HG03378 (cell line): ENCODE measurements at regions not wholly inside any gene's neighbourhood (a gene's known extent, or its start where the extent isn't known, plus 50 kb on each side); places are given as distances from the start of the nearest gene placed in this dataset.

Experiments
- ATAC-seq: cut with Tn5 transposase; IDR thresholded peaks from one replicate; pipeline ENCODE4 v1.9.1; 2021; ENCODE audit warnings: mild to moderate bottlenecking, moderate library complexity; ENCODE audit not compliant: unreplicated experiment

DNA sequence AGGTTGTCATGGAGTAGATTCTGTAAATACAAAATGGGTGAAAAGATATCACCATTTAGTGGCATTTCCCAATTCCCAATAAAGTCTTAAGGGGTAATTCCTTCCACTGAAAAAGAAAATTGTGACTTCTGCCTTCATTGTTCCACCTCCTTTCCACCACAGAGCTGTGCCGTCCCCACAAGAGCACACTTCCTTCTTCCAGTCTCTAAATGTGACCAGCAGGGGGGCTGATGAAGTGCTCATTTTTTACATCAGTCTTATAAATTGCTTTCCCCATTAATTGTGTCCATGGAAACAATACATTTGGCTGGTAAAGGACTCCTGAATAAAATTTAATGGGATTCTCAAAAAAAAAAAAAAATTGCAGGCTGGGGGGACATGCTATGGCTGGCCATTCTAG lies 260.8 kb upstream of the PSMD7 start:
- no peak for ATAC-seq

DNA sequence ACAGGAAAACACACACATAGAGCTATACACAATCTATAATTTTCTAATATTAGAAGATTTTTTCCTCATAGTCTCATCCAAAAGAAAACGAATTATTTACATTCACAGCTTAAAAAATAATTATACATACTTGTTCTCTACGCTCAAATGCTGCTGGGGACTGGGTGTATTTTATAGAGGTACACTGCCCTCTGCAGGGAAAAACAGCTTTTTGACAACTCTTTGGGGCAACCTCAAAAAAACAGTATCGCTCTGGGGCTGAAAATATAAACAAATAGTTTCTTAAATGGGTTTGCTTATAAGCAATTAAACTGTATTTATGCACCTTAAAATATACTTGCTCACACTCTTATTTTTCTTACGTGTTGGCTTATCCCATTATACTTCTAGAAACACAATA lies 261.8 kb upstream of the PSMD7 start:
- no peak for ATAC-seq

DNA sequence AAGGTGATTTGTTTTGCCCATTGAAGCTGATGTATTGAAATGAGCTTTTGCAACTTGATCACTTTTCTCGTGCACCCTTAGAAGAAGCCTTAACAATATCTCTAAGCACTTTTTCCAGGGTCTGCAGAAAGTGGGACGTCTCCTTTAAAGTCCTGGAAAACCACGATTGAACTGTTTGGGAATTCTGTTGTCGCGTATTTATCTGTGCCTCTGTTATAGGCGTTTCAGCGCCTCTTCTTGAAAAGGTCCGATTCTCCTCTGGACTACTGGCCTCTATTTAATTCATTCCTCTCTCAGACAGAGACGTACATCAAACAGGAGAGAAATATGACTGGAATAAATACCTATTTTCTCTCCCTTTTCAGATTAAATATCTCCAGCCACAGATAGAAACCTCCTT lies 262.4 kb upstream of the PSMD7 start:
- no peak for ATAC-seq

DNA sequence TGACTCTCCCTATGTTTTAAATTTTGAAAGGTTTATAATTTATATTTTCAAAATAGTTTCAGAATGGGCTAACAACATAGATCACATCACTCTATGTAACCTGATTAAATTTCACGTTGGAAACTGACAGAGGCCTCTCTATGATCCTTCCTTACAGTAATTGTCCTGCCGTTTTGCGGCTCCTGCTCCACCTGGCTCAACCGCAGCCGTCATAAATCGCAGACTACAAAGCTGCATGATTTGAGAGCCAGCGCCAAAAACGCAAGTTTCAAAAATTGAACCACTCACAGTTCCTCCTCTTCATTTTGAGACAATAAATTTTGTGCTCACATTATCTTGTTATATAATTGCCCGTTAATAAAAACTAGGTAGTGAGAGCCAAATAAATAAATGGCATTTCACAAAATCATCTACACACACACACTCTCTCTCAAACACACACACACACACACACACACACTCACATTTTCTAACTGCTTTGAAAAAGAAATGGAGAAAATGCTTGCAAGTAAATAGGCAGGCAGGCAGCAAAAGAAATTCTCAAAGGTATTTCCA lies 263.1 kb upstream of the PSMD7 start:
- ATAC-seq: no peak

DNA sequence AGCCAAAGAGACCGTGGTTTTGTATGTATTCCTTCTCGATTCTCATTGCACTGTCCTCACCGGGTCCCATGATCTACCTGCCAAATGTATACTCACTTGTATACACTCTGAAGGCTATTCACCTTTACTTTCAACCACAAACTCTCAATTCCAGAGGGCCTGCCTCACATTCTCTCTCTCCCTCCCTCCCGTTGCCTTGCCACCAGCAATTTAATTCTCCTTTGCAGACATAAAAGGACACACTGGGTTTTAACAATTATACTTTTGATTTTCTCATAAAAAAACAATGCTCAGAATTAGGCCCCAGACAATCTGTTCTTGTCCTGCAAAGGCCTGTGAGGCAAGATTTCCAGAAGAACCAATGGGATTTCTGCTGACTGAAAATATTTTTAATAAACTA lies 265.1 kb upstream of the PSMD7 start:
- no peak for ATAC-seq

DNA sequence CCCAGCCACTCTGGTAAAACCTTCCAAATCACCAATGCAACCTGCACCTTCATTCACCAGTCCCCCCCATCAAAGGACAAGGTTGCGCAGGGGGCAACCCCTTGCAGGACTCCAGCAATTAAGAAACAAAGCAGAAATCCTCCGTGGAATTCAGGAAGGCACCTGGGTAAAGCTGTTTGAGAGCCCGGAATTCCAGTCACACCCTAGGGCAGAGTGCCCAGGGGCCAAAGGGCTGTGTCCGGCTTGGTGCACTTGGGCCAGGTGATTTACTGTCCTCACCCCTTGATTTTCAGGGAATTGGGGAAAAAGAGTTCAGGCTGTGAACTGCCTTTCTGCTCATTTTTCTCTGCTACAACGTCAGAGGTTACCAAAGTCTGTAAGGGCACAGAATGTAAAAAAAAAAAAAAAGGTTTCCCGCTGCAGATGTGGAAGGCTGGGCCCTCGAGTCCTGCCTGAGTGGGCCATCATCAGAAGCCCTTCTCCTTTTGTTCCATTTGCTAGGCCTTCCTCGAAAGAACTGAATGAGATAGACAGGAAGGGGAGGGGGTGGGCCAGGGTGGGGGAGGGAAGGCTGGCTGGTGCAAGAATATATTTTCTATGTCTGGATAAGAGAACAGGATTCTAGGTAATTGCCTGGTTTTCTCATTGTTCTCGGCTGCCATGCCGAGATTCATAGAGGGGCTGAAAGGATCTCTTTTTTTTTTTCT lies 266.5 kb upstream of the PSMD7 start:
- no peak for ATAC-seq

DNA sequence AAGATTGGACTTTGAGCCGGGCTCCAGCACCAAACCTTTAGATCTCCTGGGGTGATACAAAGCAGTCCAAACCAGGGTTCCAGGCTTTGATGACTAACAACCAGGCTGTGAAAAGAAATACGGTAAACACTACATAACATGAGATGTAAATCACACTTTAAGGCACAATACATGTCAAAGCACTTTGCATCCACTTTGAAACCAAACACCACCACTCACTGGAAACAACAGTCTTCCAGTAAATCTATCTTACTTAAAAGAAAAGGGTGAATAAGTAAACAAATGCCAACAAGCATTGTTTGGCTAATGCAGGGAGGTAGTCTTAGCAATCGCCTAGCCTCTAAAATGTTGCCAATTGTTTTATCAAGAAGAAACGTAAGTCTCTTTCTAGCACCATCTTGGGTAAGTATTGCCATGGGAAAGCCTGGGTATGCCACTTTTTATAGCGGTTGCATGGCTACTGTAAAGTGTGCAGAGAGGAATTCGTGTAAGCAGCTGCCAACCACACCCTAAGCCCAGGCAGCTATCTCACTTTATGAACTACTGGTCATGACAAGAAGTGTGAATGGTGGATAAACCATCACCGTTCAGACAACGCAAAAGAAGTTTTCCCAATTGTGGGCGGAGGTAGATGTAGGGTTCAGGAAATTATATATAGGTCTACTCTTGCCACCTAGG lies 267.4 kb upstream of the PSMD7 start:
- ATAC-seq: no peak

DNA sequence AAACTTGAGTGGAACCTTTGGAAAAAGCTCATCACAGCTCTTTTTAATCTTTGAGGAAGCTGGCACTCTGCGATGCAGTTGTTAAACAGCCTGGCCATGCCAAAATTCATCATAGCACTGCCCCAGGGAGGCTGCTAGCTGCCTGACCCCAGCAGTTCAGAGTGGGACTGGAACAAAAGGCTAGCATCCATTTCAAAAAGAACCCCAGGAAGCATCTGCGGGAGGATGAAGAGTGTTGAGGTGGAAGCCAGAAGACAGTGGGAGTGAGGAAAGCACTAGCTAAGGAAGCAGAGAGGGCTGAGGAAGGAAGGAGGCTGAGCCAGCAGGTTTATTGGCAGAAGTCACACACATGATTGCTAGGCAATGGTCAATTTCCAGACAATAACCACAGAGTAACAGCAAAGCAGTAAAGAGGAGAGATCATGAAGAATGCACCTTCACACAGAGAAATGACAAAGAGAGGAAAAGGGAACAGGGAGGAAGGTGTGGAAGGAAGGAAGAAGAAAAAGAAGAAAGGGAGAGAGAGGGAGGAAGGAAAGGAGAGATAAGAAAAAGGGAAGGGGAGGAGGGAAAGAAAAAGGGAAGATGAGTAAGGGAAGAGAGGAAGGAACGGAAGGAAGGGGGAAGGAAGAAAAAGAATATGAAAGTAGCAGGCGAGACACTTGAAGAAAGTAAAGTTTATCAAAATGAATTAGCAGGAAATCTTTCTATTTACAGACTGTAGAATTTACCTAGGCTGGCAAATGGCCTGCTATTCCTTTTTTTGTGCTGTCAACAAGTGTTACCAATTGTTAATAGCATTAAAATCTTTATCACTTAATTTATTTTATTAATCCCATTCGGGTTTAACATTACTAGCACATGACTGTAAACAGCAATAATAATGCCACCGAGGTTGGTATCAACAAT lies 270.0 kb upstream of the PSMD7 start:
- ATAC-seq: no peak

DNA sequence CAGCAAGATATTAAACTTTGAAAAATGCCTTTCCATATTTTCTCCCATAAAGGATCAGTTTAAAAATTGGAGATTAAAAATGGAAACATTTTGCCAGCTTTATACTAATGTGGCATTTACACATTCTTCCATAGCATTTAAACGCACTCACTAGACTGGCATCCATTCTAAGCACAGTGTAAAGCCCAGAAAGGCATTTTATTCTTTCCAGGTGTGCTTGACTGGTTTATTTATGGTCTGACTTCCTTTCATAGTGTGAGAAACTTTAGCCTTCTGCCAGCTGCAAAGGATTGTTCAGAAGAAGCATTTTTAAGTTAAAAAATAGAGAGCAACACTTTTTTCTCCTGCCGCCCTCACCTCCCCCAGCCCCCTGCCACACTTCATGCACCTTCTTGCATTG lies 271.7 kb upstream of the PSMD7 start:
- ATAC-seq: no peak

DNA sequence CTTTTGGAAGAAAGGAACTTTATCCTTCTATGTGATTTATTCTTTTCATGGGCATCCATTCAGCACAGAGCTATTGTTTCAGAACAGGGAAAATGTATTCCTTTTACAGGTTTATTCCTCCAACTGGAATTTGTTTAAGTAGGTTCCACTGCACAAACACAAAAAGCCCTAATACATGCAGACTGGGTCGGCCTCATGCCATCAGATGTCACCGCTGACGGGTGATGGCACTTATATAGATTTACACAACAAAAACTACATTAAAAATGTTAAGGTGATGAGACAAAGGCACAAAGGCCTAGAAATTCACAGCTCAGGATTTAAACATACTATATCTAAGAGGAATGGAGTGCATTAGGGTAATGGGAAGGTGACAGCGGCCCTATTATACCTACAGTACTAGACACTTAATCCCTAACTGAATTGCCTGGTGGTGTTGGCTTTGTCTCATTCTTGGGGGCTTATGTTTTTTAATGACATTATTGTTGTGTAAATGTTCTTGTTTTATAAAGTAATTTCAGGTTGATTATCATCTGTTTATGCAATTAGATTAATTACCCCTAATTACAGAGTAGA lies 276.4 kb upstream of the PSMD7 start:
- no peak for ATAC-seq

DNA sequence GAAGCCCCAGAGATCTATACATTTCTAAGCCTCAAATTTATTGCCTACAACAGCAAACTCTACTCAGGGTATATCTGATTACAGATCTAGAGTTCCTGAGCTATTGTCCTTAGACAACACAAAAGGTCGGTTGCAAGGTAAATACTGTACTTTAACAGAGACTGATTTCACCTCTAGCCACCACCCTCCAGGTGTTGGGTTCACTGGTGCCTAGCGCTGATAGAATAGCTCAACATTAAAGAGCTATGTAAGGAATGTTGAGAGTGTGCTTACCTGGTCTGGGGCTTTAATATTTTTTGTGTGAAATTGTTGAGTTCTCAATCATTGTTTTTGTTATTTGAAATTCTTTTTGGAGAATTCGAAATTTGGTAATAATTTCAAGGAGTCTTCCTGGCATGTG lies 277.0 kb upstream of the PSMD7 start:
- no peak for ATAC-seq

DNA sequence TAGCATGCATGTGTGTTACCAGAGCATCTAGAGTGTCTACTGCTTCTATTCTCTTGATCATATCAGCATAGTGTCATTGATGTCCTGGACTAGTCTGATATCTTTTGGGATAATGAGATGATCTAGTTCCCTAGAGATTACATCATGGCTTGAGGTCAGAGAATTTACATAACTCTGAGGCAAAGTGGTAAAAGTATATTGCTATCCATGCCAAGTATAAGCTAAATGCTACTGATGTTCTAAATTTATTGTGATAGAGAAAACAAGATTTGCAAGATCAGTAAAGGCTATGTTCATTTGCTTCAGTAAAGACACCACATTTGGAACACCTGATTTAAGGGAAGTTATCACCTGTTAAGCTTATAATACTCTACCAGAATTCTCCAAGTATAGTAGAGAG lies 280.7 kb upstream of the PSMD7 start:
- ATAC-seq: no peak

DNA sequence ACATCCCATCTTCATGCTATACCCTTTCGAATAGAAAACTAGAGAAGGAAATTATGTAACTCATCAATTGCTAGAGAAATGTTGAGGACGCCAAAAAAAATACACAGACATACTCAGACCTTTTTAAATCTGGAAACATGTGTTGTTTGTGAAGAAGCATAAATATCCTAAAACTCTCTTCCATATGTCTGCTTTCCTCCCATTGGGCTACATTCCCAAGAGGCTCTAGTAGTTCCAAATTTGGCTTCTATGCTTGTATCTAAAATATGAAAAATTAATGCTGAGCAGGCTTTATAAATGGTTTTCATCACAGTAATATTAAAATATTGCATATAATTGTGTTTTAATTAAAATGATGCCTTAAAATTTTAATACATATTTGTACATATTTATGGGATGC lies 297.9 kb upstream of the PSMD7 start:
- ATAC-seq: no peak

DNA sequence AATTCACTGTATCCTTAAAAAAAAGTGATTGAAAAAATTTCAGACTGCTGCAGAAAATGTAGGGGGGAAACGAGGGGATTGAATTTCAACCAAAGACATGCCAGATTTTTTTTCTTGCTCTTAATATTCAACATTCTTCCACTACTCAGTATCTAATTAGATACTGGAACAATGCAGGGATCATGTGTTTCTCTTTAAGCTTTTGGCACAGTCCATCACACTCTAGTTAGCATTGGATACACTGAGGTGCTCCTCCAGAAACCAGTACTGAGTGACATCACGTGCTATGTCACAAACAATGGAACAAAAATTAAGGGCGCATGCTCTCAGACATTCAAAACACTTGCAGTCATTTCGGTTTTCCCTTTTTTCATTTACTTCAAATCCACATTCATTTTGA lies 298.6 kb upstream of the PSMD7 start:
- ATAC-seq: no peak

DNA sequence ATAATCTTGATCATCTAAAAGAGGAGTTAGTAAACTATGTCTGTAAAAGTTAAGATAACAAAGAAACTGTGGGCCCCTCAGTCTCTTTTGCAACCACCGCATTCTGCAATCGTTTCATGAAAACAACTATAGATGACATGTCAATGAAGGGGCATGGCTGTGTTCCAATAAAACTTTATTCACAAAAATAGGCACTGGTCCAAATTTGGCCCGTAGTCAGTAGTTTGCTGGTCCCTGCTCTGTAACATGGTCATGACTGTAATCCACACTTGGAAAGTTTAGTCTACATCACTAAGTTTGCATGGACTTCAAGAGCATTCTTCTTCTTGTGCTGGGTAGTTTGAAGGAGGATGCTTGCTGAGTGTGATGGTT lies 299.3 kb upstream of the PSMD7 start:
- no peak for ATAC-seq

DNA sequence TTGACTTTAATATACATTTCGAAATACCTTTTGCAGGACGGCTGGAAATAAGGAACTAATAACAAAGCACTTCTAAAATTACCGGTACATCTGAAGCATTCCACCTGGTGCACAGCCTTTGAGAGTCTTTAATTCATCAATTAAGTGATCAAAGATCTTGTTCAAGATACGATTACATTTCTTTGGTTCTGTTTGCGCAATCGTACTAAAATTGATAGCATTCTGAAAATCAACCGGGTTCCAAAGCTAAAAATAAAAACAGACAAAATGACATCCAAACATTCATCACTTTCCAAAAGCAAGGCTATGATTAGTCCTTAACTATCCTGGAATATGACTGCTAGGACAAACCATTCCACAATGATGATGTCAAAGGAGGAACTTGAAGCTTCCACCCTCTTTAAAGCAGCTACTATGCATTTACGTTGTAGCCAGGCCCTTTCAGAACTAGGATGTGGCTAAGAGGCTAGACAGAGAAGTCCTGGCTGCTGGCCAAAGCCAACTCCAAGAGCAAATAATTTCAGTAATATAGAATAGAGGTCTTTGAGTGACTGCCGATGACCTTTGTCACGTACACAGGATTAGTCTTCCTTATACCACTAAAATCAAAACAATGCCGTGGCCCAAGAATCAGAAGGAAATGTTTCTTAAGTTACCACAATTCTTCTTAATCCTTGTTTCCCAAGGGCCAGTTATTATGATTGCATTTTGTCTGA lies 299.8 kb upstream of the PSMD7 start:
- no peak for ATAC-seq

DNA sequence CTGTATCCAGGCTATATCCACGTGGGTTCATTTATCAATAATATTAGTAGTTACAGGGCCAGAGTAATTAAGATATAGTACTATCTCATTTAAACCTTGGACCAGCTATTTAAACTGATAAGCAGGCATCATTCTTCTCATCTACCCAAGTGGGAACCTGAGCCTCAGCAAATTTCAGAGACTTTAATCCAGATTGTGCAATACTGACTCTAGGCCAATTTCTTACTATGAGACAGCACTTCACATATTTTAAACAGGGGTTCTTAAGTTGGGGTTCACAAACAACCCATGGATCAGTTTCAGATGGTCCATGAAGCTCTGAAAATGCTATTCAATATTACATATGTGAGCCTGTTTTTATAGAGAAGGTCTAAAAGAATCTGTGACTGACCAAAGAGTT lies 302.7 kb upstream of the PSMD7 start:
- no peak for ATAC-seq

DNA sequence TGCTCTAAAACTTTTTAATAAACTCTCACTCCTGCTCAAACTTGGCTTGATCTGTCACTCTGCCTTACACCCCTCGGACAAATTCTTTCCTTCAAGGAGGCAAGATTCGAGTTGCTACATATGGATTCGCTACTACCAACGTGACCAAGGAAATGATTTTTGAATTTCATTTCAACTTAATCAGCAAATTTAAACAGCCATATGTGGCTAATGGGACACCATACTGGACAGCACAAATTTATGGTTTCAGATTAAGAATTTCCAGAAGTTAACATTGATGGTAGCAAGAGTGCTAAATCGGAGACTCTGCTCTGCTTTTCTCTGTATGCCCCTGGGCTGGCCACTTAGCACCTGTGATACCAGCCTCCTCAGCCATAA lies 318.2 kb upstream of the PSMD7 start:
- ATAC-seq: no peak

DNA sequence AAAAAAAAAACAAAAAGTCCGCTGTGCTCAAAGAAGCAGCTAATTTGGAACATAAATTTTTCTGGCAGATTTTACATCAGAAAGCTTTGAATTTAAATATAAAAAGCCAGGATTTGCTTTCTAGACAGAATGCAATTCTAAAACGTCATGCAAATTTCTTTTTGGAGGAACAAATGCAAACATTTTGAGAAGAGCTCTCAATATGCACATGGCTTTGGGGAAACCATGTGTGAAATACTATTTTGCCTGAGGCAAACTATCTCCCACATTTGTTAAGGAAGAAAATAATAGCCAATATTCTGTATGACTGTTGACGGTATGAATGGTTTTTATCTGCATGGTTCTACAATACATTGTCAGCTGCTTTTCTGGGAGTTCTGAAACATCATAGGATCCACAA lies 320.0 kb upstream of the PSMD7 start:
- no peak for ATAC-seq

DNA sequence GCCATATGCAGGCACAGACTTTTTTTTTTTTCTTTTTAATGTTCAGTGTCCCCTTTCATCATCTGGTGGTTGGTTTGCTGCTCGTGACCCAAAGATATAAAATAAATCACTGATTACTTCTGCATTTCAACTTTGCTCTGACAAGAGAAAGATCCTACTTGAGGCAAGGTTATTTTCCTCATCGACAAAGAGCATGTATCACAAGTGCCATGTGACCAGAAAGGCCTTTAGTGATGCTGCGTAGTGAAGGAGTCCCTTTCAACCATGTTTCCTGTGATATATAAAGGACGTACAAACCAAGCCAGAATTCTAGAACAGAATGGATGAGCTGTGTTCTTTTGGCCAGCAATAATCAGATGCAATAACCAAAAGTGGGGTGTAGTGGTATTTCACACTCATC lies 323.4 kb upstream of the PSMD7 start:
- no peak for ATAC-seq

DNA sequence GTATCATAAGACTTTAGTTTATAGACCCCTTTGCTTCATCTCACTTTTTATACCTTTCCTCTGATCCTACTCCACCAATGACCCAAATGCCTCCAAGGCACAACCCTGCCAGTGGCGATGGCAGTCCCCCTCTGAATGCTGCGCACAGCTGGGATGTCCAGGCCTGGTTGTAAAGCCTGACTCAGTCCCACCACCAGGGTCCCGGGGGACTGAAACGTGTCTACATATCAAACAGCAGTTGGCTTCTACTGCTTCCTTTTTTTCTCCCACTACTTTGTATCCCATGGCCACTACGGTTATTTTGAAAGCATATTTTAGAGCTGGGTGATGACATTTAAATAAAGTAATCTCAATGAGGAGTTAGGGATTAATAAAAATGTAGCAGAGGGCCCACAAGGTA lies 329.8 kb upstream of the PSMD7 start:
- no peak for ATAC-seq
